ENCODE measurements at regions not wholly inside any gene's neighbourhood (a gene's known extent, or its start where the extent isn't known, plus 50 kb on each side); places are given as distances from the start of the nearest gene placed in this dataset.
"Not testable (repeated sequence)": the region's sequence is repeated elsewhere in the genome, so short reads cannot be mapped to it uniquely, and the experiment has no call there.

- Mint-ChIP-seq H3K27ac (ENCODE audit: unreplicated experiment) (no peak overlapping the region), H3K4me3 (ENCODE audit: unreplicated experiment) (no peak overlapping the region), H3K27me3 (ENCODE audit: unreplicated experiment) (no peaks in the 10 kb centered on the region), H3K9me3 (ENCODE audit: unreplicated experiment) (peaks cover 2% of the 10 kb centered on the region), H3K36me3 (ENCODE audit: unreplicated experiment) (no peaks in the 10 kb centered on the region), H3K4me1 (ENCODE audit: low read depth, unreplicated experiment) (peaks cover 3% of the 10 kb centered on the region)
- no peak for DNase-seq
- no peak for TF ChIP-seq CTCF (IDR thresholded peaks at IDR 0.05; ENCODE audit: partially characterized antibody, unreplicated experiment)
Observed at GRCh38 chr11:26937386-26937785, 56.5 kb upstream of the FIBIN start.

- not testable (repeated sequence) for H3K27ac Mint-ChIP-seq (ENCODE audit: unreplicated experiment); H3K27me3 Mint-ChIP-seq (ENCODE audit: unreplicated experiment); H3K36me3 Mint-ChIP-seq (ENCODE audit: unreplicated experiment); H3K4me1 Mint-ChIP-seq (ENCODE audit: low read depth, unreplicated experiment); H3K9me3 Mint-ChIP-seq (ENCODE audit: unreplicated experiment); H3K4me3 Mint-ChIP-seq (ENCODE audit: unreplicated experiment); DNase-seq
Observed at GRCh38 chr11:26940501-26940900, 53.4 kb upstream of the FIBIN start.

GRCh38 chr11:26942356-26942755 lies 51.6 kb upstream of the FIBIN start:
- no peak for DNase-seq

GRCh38 chr11:26943636-26944035 lies 50.3 kb upstream of the FIBIN start:
- Mint-ChIP-seq H3K4me1 (ENCODE audit: low read depth, unreplicated experiment) (no peaks in the 10 kb centered on the region), H3K9me3 (ENCODE audit: unreplicated experiment) (peaks cover 2% of the 10 kb centered on the region), H3K36me3 (ENCODE audit: unreplicated experiment) (no peaks in the 10 kb centered on the region), H3K27ac (ENCODE audit: unreplicated experiment) (no peak overlapping the region), H3K27me3 (ENCODE audit: unreplicated experiment) (no peaks in the 10 kb centered on the region), H3K4me3 (ENCODE audit: unreplicated experiment) (no peak overlapping the region)
- TF ChIP-seq CTCF (IDR thresholded peaks at IDR 0.05; ENCODE audit: partially characterized antibody, unreplicated experiment): no peak
- DNase-seq: no peak

More at GRCh38 chr11:26942356-26942755, 51.6 kb upstream of the FIBIN start:
- peaks cover 2% of the 10 kb centered on the region for H3K9me3 Mint-ChIP-seq (ENCODE audit: unreplicated experiment)
- H3K4me1 Mint-ChIP-seq (ENCODE audit: low read depth, unreplicated experiment): no peaks in the 10 kb centered on the region
- no peaks in the 10 kb centered on the region for H3K27me3 Mint-ChIP-seq (ENCODE audit: unreplicated experiment)
- H3K27ac Mint-ChIP-seq (ENCODE audit: unreplicated experiment): no peak overlapping the region
- H3K36me3 Mint-ChIP-seq (ENCODE audit: unreplicated experiment): no peaks in the 10 kb centered on the region
- no peak overlapping the region for H3K4me3 Mint-ChIP-seq (ENCODE audit: unreplicated experiment)
- no peak for TF ChIP-seq CTCF (IDR thresholded peaks at IDR 0.05; ENCODE audit: partially characterized antibody, unreplicated experiment)

Measured in glutamatergic neuron (in vitro differentiated cells).